ENCODE measurements at regions not wholly inside any gene's neighbourhood (a gene's known extent, or its start where the extent isn't known, plus 50 kb on each side); places are given as distances from the start of the nearest gene placed in this dataset.

GRCh38 chr2:22810602-22811001, 574.4 kb upstream of the KLHL29 start:
- DNase-seq = no peak

GRCh38 chr2:22812065-22812680, 572.8 kb upstream of the KLHL29 start:
- no peak for DNase-seq

- no peak for DNase-seq
These were observed 567.8 kb upstream of the KLHL29 start for GRCh38 chr2:22817197-22817596.

GRCh38 chr2:22821458-22821857, 563.5 kb upstream of the KLHL29 start:
- no peak for DNase-seq

- DNase-seq = no peak
These were observed 562.1 kb upstream of the KLHL29 start for GRCh38 chr2:22822835-22823234.

GRCh38 chr2:22824618-22825017, 560.4 kb upstream of the KLHL29 start:
- no peak for DNase-seq

- no peak for DNase-seq
These were observed 558.3 kb upstream of the KLHL29 start for GRCh38 chr2:22826703-22827102.

- DNase-seq = no peak
These were observed 555.2 kb upstream of the KLHL29 start for GRCh38 chr2:22829791-22830190.

- DNase-seq = no peak
These were observed 552.8 kb upstream of the KLHL29 start for GRCh38 chr2:22832196-22832595.

- DNase-seq = no peak
These were observed 546.5 kb upstream of the KLHL29 start for GRCh38 chr2:22838461-22838860.

GRCh38 chr2:22842205-22842869, 542.6 kb upstream of the KLHL29 start:
- DNase-seq = no peak

- DNase-seq = no peak
These were observed 541.0 kb upstream of the KLHL29 start for GRCh38 chr2:22843919-22844537.

- DNase-seq = no peak
These were observed 534.7 kb upstream of the KLHL29 start for GRCh38 chr2:22850310-22850709.

GRCh38 chr2:22854588-22854987, 530.4 kb upstream of the KLHL29 start:
- no peak for DNase-seq

GRCh38 chr2:22855081-22855480, 529.9 kb upstream of the KLHL29 start:
- DNase-seq = no peak

- no peak for DNase-seq
These were observed 529.2 kb upstream of the KLHL29 start for GRCh38 chr2:22855761-22856184.

- no peak for DNase-seq
These were observed 517.0 kb upstream of the KLHL29 start for GRCh38 chr2:22867973-22868372.

GRCh38 chr2:22878121-22878520, 506.9 kb upstream of the KLHL29 start:
- DNase-seq = no peak

- no peak for DNase-seq
These were observed 505.7 kb upstream of the KLHL29 start for GRCh38 chr2:22879009-22879863.

GRCh38 chr2:22880161-22880560, 504.8 kb upstream of the KLHL29 start:
- no peak for DNase-seq

GRCh38 chr2:22882011-22882410, 503.0 kb upstream of the KLHL29 start:
- no peak for DNase-seq

GRCh38 chr2:22882643-22883042, 502.3 kb upstream of the KLHL29 start:
- DNase-seq = no peak

- no peak for DNase-seq
These were observed 501.9 kb upstream of the KLHL29 start for GRCh38 chr2:22883054-22883453.
